IMR-90 (cell line): ENCODE measurements at regions not wholly inside any gene's neighbourhood (a gene's known extent, or its start where the extent isn't known, plus 50 kb on each side); places are given as distances from the start of the nearest gene placed in this dataset.

Experiments
- ATAC-seq: fragments of 200-7000 bp; cut with Tn5 transposase; 2 replicates; pipeline ENCODE4 v1.9.1; 2020; ENCODE audit warnings: low read depth, mild to moderate bottlenecking, moderate library complexity
- BruUV-seq: library from RNA; stranded (reverse); fragments of 400-500 nt; replicated peaks from 2 replicates; lab custom pipeline; 2021; lab: Mats Ljungman, UMichigan
- CTCF ChIA-PET: fragments of 300-600 bp; formaldehyde crosslinking; extraction: SDS; loops from one replicate; lab custom pipeline; 2021; ENCODE audit warnings: antibody characterized with exemption; lab: Yijun Ruan, JAX
- POLR2A ChIA-PET: fragments of 300-600 bp; sonication (Branson Sonifier 250); formaldehyde crosslinking; loops from one replicate; lab custom pipeline; 2022; ENCODE audit warnings: antibody characterized with exemption; ENCODE audit not compliant: unreplicated experiment; lab: Charles Lee
- DNase-seq: peaks from one replicate; pipeline ENCODE4 v3.0.0; 2013
- H2AFZ ChIP-seq: replicated peaks from 2 replicates; pipeline ENCODE3; 2013; ENCODE audit warnings: low read length, mild to moderate bottlenecking; ENCODE audit not compliant: poor library complexity
- H2AK5ac ChIP-seq: 2 replicates; pipeline ENCODE4 v1.6.1; 2013; ENCODE audit warnings: low read depth, low read length, inconsistent platforms
- H2AK9ac ChIP-seq: replicated peaks from 2 replicates; pipeline ENCODE3; 2013; ENCODE audit warnings: mild to moderate bottlenecking, low read depth, low read length, moderate library complexity; ENCODE audit not compliant: poor library complexity
- H2BK120ac ChIP-seq: 2 replicates; pipeline ENCODE4 v1.6.1; 2013; ENCODE audit warnings: low read depth, low read length, inconsistent platforms
- H2BK15ac ChIP-seq: 3 replicates; pipeline ENCODE4 v1.6.1; 2013; ENCODE audit warnings: low read depth, low read length, inconsistent platforms
- H2BK20ac ChIP-seq: 2 replicates; pipeline ENCODE4 v1.6.1; 2013; ENCODE audit warnings: low read depth, mild to moderate bottlenecking, inconsistent platforms, low read length, moderate library complexity
- H2BK5ac ChIP-seq: 2 replicates; pipeline ENCODE4 v1.6.1; 2013; ENCODE audit warnings: mild to moderate bottlenecking, low read depth, low read length, inconsistent platforms; ENCODE audit not compliant: poor library complexity, severe bottlenecking
- H3K14ac ChIP-seq: replicated peaks from 2 replicates; pipeline ENCODE4 v1.6.1; 2013; ENCODE audit warnings: low read depth, low read length, inconsistent platforms
- H3K18ac ChIP-seq: 2 replicates; pipeline ENCODE4 v1.6.1; 2013; ENCODE audit warnings: low read depth, low read length, control low read depth
- H3K23ac ChIP-seq: 2 replicates; pipeline ENCODE4 v1.6.1; 2013; ENCODE audit warnings: low read depth, low read length, inconsistent platforms
- H3K27ac ChIP-seq: 2 replicates; pipeline ENCODE4 v1.5.1; 2013; ENCODE audit warnings: mild to moderate bottlenecking, control low read depth, low read length; ENCODE audit not compliant: insufficient read depth
- H3K27me3 ChIP-seq: 2 replicates; pipeline ENCODE4 v1.6.1; 2013; ENCODE audit warnings: low read length; ENCODE audit not compliant: control insufficient read depth, insufficient read depth
- H3K36me3 ChIP-seq: 2 replicates; pipeline ENCODE4 v1.6.1; 2013; ENCODE audit warnings: low read length, mixed read lengths; ENCODE audit not compliant: control insufficient read depth, insufficient read depth
- H3K4ac ChIP-seq: 2 replicates; pipeline ENCODE4 v1.6.1; 2013; ENCODE audit warnings: low read depth, low read length, inconsistent platforms
- H3K4me1 ChIP-seq: 2 replicates; pipeline ENCODE4 v1.6.1; 2013; ENCODE audit warnings: low read length, mixed read lengths; ENCODE audit not compliant: control insufficient read depth, insufficient read depth
- H3K4me2 ChIP-seq: 2 replicates; pipeline ENCODE4 v1.6.1; 2013; ENCODE audit warnings: low read depth, mild to moderate bottlenecking, control low read depth, low read length, moderate library complexity
- H3K4me3 ChIP-seq: 2 replicates; pipeline ENCODE4 v1.5.1; 2013; ENCODE audit warnings: low read depth, mild to moderate bottlenecking, control low read depth, low read length, moderate library complexity; ENCODE audit not compliant: insufficient read depth
- H3K56ac ChIP-seq: 2 replicates; pipeline ENCODE4 v1.6.1; 2013; ENCODE audit warnings: low read length, inconsistent platforms; ENCODE audit not compliant: insufficient read depth; ENCODE audit errors: extremely low read depth
- H3K79me1 ChIP-seq, 2 experiments: 2 replicates each; pipeline ENCODE4 v1.6.1; 2013; ENCODE audit warnings: low read length in 2 of 2, inconsistent platforms in 1 of 2, low read depth in 1 of 2
- H3K9ac ChIP-seq: 2 replicates; pipeline ENCODE4 v1.6.1; 2013; ENCODE audit warnings: low read depth, low read length, control low read depth
- H3K9me1 ChIP-seq: 2 replicates; pipeline ENCODE4 v1.6.1; 2013; ENCODE audit warnings: low read length, inconsistent platforms; ENCODE audit not compliant: insufficient read depth
- H3K9me3 ChIP-seq: 2 replicates; pipeline ENCODE4 v1.6.1; 2013; ENCODE audit warnings: low read length; ENCODE audit not compliant: control insufficient read depth, insufficient read depth
- H4K20me1 ChIP-seq: 2 replicates; pipeline ENCODE4 v1.6.1; 2013; ENCODE audit warnings: low read length, inconsistent platforms; ENCODE audit not compliant: insufficient read depth
- H4K5ac ChIP-seq: 2 replicates; pipeline ENCODE4 v1.6.1; 2013; ENCODE audit warnings: mild to moderate bottlenecking, low read depth, low read length, control low read depth
- H4K8ac ChIP-seq, 2 experiments: 2 replicates each; pipeline ENCODE4 v1.6.1; 2013; ENCODE audit warnings: low read depth in 2 of 2, low read length in 2 of 2, control low read depth in 1 of 2, inconsistent platforms in 1 of 2
- H4K91ac ChIP-seq: 2 replicates; pipeline ENCODE4 v1.6.1; 2013; ENCODE audit warnings: low read depth, low read length, inconsistent platforms; ENCODE audit not compliant: insufficient read depth
- CHD1 ChIP-seq: IDR thresholded peaks from 2 replicates; pipeline ENCODE4 v1.6.1; 2012; ENCODE audit warnings: low read depth, low read length, improper control_type of control experiment
- MAZ ChIP-seq: IDR thresholded peaks from 2 replicates; pipeline ENCODE4 v1.6.1; 2012; ENCODE audit warnings: low read depth, mild to moderate bottlenecking, low read length, improper control_type of control experiment, moderate library complexity, borderline replicate concordance
- POLR2A ChIP-seq: IDR thresholded peaks from 2 replicates; pipeline ENCODE4 v1.6.1; 2012; ENCODE audit warnings: mild to moderate bottlenecking, low read depth, low read length
- RAD21 ChIP-seq: IDR thresholded peaks from 2 replicates; pipeline ENCODE4 v1.6.1; 2012; ENCODE audit warnings: low read length, improper control_type of control experiment
- RFX5 ChIP-seq: IDR thresholded peaks from 2 replicates; pipeline ENCODE4 v1.8.0; 2012; ENCODE audit warnings: low read depth, mild to moderate bottlenecking, low read length, moderate library complexity
- WGBS, 2 experiments: methylation state at CpG; one replicate each; pipeline versions ENCODE4 v1.1.5 to v1.1.7; 2013; ENCODE audit warnings: missing lambda C conversion rate in 2 of 2; ENCODE audit not compliant: insufficient read length in 1 of 2; ENCODE audit errors: extremely low coverage in 2 of 2; 5-methylcytosine and 5-hydroxymethylcytosine counted together
- dilution Hi-C: fragments of 300-500 bp; cut with HindIII; formaldehyde crosslinking; loops from one replicate; pipeline ENCODE4 v1.14.3; 2018; ENCODE audit warnings: low sequenced_read_pairs; ENCODE audit not compliant: unreplicated experiment
- in situ Hi-C: fragments of 300-500 bp; cut with MboI; formaldehyde crosslinking; loops from 3 replicates; pipeline ENCODE4 v1.14.3; 2019; ENCODE audit warnings: low sequenced_read_pairs, inconsistent platforms, mixed read lengths
- intact Hi-C: fragments of 100-400 bp; cut with micrococcal nuclease; formaldehyde crosslinking; loops from 2 replicates; pipeline ENCODE4 v1.10.0; 2022

- ChIA-PET POLR2A (no interaction called here), CTCF (no interaction called here)
- Histone ChIP-seq H3K14ac (no peak overlapping the region), H2AK9ac (no peak overlapping the region), H3K9ac (no peak overlapping the region), H4K8ac (no peak overlapping the region), H3K36me3 (no peaks in the 10 kb centered on the region), H3K4me1 (no peaks in the 10 kb centered on the region), H4K5ac (no peak overlapping the region), H2BK20ac (no peak overlapping the region), H3K4ac (no peak overlapping the region), H4K91ac (no peak overlapping the region), H3K4me2 (no peak overlapping the region), H3K27me3 (peaks cover 6% of the 10 kb centered on the region; the same call in 1 of the 2 replicates), H2AK5ac (no peak overlapping the region), H3K18ac (no peak overlapping the region), H4K20me1 (no peaks in the 10 kb centered on the region), H3K79me1 (no peaks in the 10 kb centered on the region), H3K9me1 (no peaks in the 10 kb centered on the region), H3K23ac (no peak overlapping the region), H3K56ac (no peak overlapping the region), H2AFZ (no peak overlapping the region), H3K27ac (no peak overlapping the region), H3K4me3 (no peak overlapping the region), H2BK5ac (no peak overlapping the region), H2BK120ac (no peak overlapping the region), H3K9me3 (no peaks in the 10 kb centered on the region), H2BK15ac (no peak overlapping the region)
- ATAC-seq: no peak
- in situ Hi-C loops: no loop called here
- dilution Hi-C loops: no loop called here
- TF ChIP-seq RAD21 (no peak), RFX5 (no peak), MAZ (no peak), CHD1 (no peak), POLR2A (no peak)
- WGBS, 2 experiments: 86% methylated on average over 2 of the region's 2 CpGs; no CpG with 5 or more reads in 1 of the 2 experiments
- BruUV-seq: no TSS peak
- DNase-seq: no peak
- intact Hi-C loops: no loop called here
These were observed 61.4 kb upstream of the GNAZ start for GRCh38 chr22:23008896-23009295.
